Skeletal muscle cell (primary cell): ENCODE measurements at regions not wholly inside any gene's neighbourhood (a gene's known extent, or its start where the extent isn't known, plus 50 kb on each side); places are given as distances from the start of the nearest gene placed in this dataset.

Experiments
- DNase-seq: peaks from one replicate; pipeline ENCODE4 v3.0.0-alpha.2; 2010; ENCODE audit warnings: low read depth
- H3K4me3 ChIP-seq: 2 replicates; pipeline ENCODE4 v1.5.1; 2011; ENCODE audit warnings: low read depth, mild to moderate bottlenecking, control low read depth, low read length, moderate library complexity

GRCh38 chr5:100479079-100479688 is 56.0 kb upstream of the FAM174A start:
- H3K4me3 ChIP-seq: no peak overlapping the region
- DNase-seq: no peak

DNA sequence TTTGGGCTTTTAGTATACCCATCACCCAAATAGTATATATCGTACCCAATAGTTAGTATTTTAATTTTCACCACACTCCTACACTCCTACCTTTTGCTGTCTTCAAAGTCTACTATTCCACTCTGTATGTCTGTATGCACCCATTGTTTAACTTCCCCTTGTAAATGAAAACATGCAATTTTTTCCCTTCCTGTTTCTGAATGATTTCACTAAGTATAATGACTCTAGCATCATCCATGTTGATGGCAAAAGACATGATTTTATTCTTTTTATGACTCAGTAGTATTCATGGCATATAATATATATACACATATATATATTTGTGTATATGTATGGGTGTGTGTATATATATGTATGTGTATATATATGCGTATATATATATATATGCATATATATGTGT is 63.1 kb upstream of the FAM174A start:
- DNase-seq: no peak
- H3K4me3 ChIP-seq: no peak overlapping the region

DNA sequence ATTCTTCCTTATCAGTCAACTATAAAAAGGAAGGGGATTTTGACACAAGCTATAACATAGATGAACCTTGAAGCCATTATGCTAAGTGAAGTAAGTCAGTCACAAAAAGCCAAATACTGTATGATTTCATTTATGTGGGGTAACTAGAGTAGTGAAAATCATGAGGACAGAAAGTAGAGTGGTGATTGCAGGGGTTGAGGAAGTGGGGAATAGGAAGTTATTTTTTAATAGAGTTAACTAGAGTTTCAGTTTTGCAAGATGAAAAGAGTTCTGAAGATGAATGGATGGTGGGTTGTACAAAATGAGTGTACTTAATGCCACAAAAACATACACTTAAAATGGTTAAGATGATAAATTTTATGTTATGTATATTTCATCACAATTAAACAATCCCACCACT is 65.4 kb upstream of the FAM174A start:
- DNase-seq: no peak
- no peak overlapping the region for H3K4me3 ChIP-seq

GRCh38 chr5:100464418-100464817 is 70.8 kb upstream of the FAM174A start:
- DNase-seq: peak; percentile 19
- H3K4me3 ChIP-seq: no peak overlapping the region

GRCh38 chr5:100456615-100457014 is 78.6 kb upstream of the FAM174A start:
- H3K4me3 ChIP-seq: no peak overlapping the region
- DNase-seq: no peak

- H3K4me3 ChIP-seq: no peak overlapping the region
- no peak for DNase-seq
Observed at GRCh38 chr5:100452126-100452525, 83.0 kb upstream of the FAM174A start.

GRCh38 chr5:100448111-100448528 is 87.1 kb upstream of the FAM174A start:
- no peak overlapping the region for H3K4me3 ChIP-seq
- no peak for DNase-seq

- H3K4me3 ChIP-seq: no peak overlapping the region
- no peak for DNase-seq
Observed at GRCh38 chr5:100446879-100447430, 88.2 kb upstream of the FAM174A start.

DNA sequence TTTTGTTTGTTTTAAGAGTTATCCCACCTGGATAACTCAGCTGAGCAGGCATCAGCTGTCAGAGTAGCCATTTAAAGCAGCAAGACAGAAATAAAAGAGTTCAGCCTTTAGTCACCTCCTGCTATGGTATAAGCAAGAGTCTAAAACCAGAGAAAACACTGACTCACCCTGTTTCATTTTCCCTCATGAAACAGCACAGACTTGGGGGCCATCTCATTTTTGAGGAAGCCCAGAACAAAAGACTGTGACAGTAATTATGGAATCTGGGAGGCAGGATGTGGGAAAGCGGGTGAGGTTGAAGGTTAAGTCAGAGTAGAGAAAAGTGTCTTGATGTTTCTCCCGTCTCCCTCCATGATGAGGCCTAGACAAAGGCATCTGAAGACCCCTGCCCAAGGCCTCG is 90.2 kb upstream of the FAM174A start:
- peak; percentile 14 for DNase-seq
- H3K4me3 ChIP-seq: no peak overlapping the region

DNA sequence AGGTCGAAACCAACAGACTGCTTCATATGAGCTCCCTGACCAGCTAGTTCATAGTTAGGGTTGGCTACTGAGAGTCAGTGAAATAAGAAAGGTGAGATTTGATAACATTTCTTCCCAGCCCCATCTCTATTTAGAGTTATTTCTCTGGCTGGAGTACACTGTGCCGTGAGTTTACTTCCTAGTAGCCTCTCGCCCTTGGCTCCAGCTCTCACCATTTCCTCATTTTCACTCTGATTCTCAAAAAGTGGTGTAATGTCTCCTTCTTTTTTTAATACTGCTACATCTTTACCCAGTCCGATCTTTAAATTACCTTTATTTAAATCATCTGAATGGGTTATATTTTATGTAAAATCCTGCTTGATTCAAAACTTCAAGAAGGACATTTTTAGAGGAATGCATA is 100.4 kb upstream of the FAM174A start:
- H3K4me3 ChIP-seq: no peak overlapping the region
- DNase-seq: no peak

GRCh38 chr5:100432741-100433140 is 102.4 kb upstream of the FAM174A start:
- H3K4me3 ChIP-seq: no peak overlapping the region
- no peak for DNase-seq

DNA sequence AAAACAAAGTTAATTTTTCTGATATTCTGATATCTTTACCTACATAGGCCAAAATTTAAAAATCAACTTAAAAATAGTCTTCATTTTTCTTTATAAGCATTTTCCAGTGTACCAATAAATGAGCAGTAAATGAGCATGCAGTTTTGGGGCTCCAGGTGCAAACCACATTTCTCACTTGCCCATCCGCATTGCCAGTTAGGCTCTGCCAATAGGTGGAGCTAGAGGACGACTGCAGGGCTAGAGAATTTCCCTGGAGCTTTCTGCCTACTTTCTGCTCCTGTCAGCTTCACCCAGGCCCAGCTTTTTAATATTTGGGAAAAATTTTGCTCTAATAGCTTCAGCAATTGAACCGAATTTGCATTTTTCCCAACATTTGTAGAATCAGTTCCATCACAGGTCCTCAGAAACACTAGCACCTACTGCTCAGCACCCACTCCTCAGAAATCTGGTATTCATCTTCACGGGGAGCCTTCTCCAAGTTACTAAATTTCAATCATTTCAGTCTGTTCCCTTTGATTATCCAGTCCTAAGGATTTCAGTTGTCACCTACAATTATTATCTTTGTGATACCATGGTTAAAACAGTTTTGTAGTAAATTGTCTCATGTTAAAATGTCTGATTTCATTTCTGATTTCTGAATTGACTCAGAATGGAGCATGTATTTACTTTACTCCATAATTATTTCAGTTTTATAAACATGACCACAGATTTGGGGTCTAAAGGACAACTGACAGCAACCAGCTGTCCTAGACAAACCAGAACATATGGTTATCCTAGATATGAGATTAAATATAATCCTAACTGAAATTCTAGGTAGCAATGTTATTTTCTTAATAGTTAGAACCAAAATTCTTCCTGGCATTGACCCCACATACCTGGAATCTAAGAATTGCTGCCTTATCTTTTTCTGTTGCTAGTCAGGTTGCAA is 104.6 kb upstream of the FAM174A start:
- H3K4me3 ChIP-seq: no peak overlapping the region
- no peak for DNase-seq

GRCh38 chr5:100424787-100425186 is 110.4 kb upstream of the FAM174A start:
- DNase-seq: no peak
- no peak overlapping the region for H3K4me3 ChIP-seq

DNA sequence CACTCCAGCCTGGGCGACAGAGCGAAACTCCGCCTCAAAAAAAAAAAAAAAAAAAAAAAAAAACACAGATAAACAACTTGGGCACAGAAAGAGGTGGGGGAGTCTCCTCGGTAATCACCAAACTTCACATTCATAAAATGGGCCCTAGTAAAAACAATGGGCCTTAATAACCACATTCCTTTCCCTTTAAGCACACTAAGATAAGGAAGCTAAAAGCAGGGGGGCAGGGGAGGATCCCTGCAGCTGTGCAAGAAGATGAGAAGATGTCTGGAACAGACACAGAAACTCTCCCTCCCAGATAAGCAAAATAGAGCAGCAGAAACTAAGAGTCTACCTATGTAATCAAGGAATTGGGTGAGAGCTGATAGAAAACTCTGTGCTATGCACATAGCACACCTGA is 111.2 kb upstream of the FAM174A start:
- DNase-seq: no peak

DNA sequence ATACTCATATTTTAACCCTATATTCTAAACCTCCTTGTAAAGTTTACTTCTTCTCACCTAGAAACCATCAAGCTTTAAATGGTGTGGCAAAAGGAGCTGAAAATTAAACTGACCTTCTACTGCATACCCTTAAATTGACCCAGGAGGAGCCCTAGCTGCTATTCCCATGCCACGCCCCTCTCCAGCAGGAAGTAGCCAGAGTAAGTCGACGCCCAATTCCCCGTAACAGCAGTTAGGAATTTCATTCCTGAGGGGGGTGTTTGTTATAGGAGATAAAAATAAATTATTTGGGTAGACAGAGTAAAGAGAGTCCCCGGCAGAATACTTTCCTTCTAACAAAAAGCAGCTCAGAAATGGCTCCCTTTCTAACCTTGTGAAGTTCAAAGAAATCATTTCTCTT is 111.8 kb upstream of the FAM174A start:
- no peak for DNase-seq
- no peak overlapping the region for H3K4me3 ChIP-seq

More for the DNA sequence above, 111.2 kb upstream of the FAM174A start:
- no peak overlapping the region for H3K4me3 ChIP-seq

DNA sequence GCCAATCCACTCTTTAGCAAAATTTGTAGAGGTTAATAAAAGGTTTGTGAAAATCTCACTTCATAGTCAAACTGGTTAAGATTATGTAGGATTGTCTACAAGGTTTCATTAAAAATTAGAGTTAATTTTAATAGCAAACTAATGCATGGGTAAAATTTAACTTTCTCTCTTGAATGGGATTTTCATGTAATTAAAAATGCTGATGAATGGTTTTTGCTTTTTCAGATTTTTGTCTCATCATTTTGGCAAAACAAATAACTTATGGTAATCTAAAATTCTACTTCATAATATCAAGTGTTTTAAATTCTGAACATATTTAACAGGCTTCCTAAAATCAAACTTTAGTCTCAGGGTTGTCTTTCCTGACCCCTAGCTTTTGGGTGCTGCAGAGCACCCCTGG is 113.8 kb upstream of the FAM174A start:
- DNase-seq: no peak
- no peak overlapping the region for H3K4me3 ChIP-seq

- DNase-seq: no peak
- H3K4me3 ChIP-seq: no peak overlapping the region
Observed at GRCh38 chr5:100418231-100418630, 116.9 kb upstream of the FAM174A start.

GRCh38 chr5:100409660-100410151 is 125.5 kb upstream of the FAM174A start:
- no peak for DNase-seq
- no peak overlapping the region for H3K4me3 ChIP-seq

GRCh38 chr5:100407053-100407452 is 128.1 kb upstream of the FAM174A start:
- no peak overlapping the region for H3K4me3 ChIP-seq
- no peak for DNase-seq

GRCh38 chr5:100406640-100407039 is 128.5 kb upstream of the FAM174A start:
- no peak for DNase-seq
- no peak overlapping the region for H3K4me3 ChIP-seq
